ENCODE measurements at regions not wholly inside any gene's neighbourhood (a gene's known extent, or its start where the extent isn't known, plus 50 kb on each side); places are given as distances from the start of the nearest gene placed in this dataset.

GRCh38 chr6:81128671-81129070, 623.8 kb downstream of the TENT5A start:
- H2AFZ ChIP-seq (ENCODE audit: low read depth, low read length): no peak overlapping the region

GRCh38 chr6:81126150-81126549, 626.3 kb downstream of the TENT5A start:
- no peak overlapping the region for H3K9ac ChIP-seq (ENCODE audit: low read length)
- H3K27me3 ChIP-seq (ENCODE audit: insufficient read depth, low read depth, low read length): no peaks in the 10 kb centered on the region
- no peaks in the 10 kb centered on the region for H4K20me1 ChIP-seq (ENCODE audit: insufficient read depth)
- no peak overlapping the region for H3K4me3 ChIP-seq (ENCODE audit: low read length)
- H3K27ac ChIP-seq (ENCODE audit: low read length): no peak overlapping the region
- no peaks in the 10 kb centered on the region for H3K79me2 ChIP-seq (replicated peaks; ENCODE audit: insufficient read depth, low read length)
- no peak overlapping the region for H3K4me2 ChIP-seq (ENCODE audit: low read length)
- TF ChIP-seq POLR2AphosphoS5 (IDR thresholded peaks at IDR 0.05) (no peak), MXI1 (conservative IDR thresholded peaks at IDR 0.05; ENCODE audit: poor library complexity, severe bottlenecking) (no peak), EP300 (conservative IDR thresholded peaks at IDR 0.05; ENCODE audit: poor library complexity, severe bottlenecking) (no peak), TAF1 (IDR thresholded peaks at IDR 0.05; ENCODE audit: low read depth) (no peak), EZH2 (IDR thresholded peaks at IDR 0.05; ENCODE audit: borderline replicate concordance, insufficient read depth, low read length, poor library complexity, severe bottlenecking) (no peak), SMC3 (conservative IDR thresholded peaks at IDR 0.05; ENCODE audit: poor library complexity) (no peak), CTCF (IDR thresholded peaks at IDR 0.05; ENCODE audit: poor library complexity, severe bottlenecking) (no peak)
- TF ChIP-seq, protein P1, sequence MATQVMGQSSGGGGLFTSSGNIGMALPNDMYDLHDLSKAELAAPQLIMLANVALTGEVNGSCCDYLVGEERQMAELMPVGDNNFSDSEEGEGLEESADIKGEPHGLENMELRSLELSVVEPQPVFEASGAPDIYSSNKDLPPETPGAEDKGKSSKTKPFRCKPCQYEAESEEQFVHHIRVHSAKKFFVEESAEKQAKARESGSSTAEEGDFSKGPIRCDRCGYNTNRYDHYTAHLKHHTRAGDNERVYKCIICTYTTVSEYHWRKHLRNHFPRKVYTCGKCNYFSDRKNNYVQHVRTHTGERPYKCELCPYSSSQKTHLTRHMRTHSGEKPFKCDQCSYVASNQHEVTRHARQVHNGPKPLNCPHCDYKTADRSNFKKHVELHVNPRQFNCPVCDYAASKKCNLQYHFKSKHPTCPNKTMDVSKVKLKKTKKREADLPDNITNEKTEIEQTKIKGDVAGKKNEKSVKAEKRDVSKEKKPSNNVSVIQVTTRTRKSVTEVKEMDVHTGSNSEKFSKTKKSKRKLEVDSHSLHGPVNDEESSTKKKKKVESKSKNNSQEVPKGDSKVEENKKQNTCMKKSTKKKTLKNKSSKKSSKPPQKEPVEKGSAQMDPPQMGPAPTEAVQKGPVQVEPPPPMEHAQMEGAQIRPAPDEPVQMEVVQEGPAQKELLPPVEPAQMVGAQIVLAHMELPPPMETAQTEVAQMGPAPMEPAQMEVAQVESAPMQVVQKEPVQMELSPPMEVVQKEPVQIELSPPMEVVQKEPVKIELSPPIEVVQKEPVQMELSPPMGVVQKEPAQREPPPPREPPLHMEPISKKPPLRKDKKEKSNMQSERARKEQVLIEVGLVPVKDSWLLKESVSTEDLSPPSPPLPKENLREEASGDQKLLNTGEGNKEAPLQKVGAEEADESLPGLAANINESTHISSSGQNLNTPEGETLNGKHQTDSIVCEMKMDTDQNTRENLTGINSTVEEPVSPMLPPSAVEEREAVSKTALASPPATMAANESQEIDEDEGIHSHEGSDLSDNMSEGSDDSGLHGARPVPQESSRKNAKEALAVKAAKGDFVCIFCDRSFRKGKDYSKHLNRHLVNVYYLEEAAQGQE (IDR thresholded peaks at IDR 0.05; ENCODE audit: borderline replicate concordance): no peak
- no peak overlapping the region for H2AFZ ChIP-seq (ENCODE audit: low read depth, low read length)
- H3K36me3 ChIP-seq (ENCODE audit: insufficient read depth, low read length): no peaks in the 10 kb centered on the region
- H3F3A ChIP-seq (ENCODE audit: insufficient read depth, low read length, poor library complexity, severe bottlenecking): no peaks in the 10 kb centered on the region
- no peaks in the 10 kb centered on the region for H3K9me3 ChIP-seq (ENCODE audit: low read length)
- no peaks in the 10 kb centered on the region for H3K9me2 ChIP-seq (ENCODE audit: insufficient read depth, low read length)

More at GRCh38 chr6:81128671-81129070, 623.8 kb downstream of the TENT5A start:
- no peaks in the 10 kb centered on the region for H3K36me3 ChIP-seq (ENCODE audit: insufficient read depth, low read length)
- H3K4me3 ChIP-seq (ENCODE audit: low read length): no peak overlapping the region
- H3K4me2 ChIP-seq (ENCODE audit: low read length): no peak overlapping the region
- H3K27me3 ChIP-seq (ENCODE audit: insufficient read depth, low read depth, low read length): no peaks in the 10 kb centered on the region
- H3K79me2 ChIP-seq (replicated peaks; ENCODE audit: insufficient read depth, low read length): no peaks in the 10 kb centered on the region
- H4K20me1 ChIP-seq (ENCODE audit: insufficient read depth): no peaks in the 10 kb centered on the region
- no peaks in the 10 kb centered on the region for H3K9me2 ChIP-seq (ENCODE audit: insufficient read depth, low read length)
- H3K9me3 ChIP-seq (ENCODE audit: low read length): no peaks in the 10 kb centered on the region
- no peak overlapping the region for H3K27ac ChIP-seq (ENCODE audit: low read length)
- no peaks in the 10 kb centered on the region for H3F3A ChIP-seq (ENCODE audit: insufficient read depth, low read length, poor library complexity, severe bottlenecking)
- no peak for TF ChIP-seq RAD21 (conservative IDR thresholded peaks at IDR 0.05)
- TF ChIP-seq TAF1 (IDR thresholded peaks at IDR 0.05; ENCODE audit: low read depth): no peak
- TF ChIP-seq, protein P1 (IDR thresholded peaks at IDR 0.05; ENCODE audit: borderline replicate concordance): no peak
- no peak for TF ChIP-seq EP300 (conservative IDR thresholded peaks at IDR 0.05; ENCODE audit: poor library complexity, severe bottlenecking)
- TF ChIP-seq EZH2 (IDR thresholded peaks at IDR 0.05; ENCODE audit: borderline replicate concordance, insufficient read depth, low read length, poor library complexity, severe bottlenecking): no peak
- TF ChIP-seq POLR2AphosphoS5 (IDR thresholded peaks at IDR 0.05): no peak
- TF ChIP-seq CTCF (IDR thresholded peaks at IDR 0.05; ENCODE audit: poor library complexity, severe bottlenecking): no peak
- no peak for TF ChIP-seq SMC3 (conservative IDR thresholded peaks at IDR 0.05; ENCODE audit: poor library complexity)
- TF ChIP-seq MXI1 (conservative IDR thresholded peaks at IDR 0.05; ENCODE audit: poor library complexity, severe bottlenecking): no peak
- H3K9ac ChIP-seq (ENCODE audit: low read length): no peak overlapping the region
